D721Med (cell line): ENCODE measurements at regions not wholly inside any gene's neighbourhood (a gene's known extent, or its start where the extent isn't known, plus 50 kb on each side); places are given as distances from the start of the nearest gene placed in this dataset.

Experiments
- DNase-seq: peaks from one replicate; pipeline ENCODE4 v3.0.0; 2011; ENCODE audit warnings: low spot score; ENCODE audit not compliant: insufficient read length
- FAIRE-seq: peaks from 2 replicates; lab custom pipeline; 2011; peaks lifted over from hg19 to GRCh38; lab: Jason Lieb, UNC
- TF ChIP-seq, protein P1 (sequence below): IDR thresholded peaks from 2 replicates; pipeline ENCODE4 v1.5.1; 2012; ENCODE audit warnings: mild to moderate bottlenecking, control low read depth; ENCODE audit not compliant: insufficient read depth; ENCODE audit errors: missing control alignments

- FAIRE-seq (no peak), DNase-seq (no peak)
- TF ChIP-seq, protein P1, sequence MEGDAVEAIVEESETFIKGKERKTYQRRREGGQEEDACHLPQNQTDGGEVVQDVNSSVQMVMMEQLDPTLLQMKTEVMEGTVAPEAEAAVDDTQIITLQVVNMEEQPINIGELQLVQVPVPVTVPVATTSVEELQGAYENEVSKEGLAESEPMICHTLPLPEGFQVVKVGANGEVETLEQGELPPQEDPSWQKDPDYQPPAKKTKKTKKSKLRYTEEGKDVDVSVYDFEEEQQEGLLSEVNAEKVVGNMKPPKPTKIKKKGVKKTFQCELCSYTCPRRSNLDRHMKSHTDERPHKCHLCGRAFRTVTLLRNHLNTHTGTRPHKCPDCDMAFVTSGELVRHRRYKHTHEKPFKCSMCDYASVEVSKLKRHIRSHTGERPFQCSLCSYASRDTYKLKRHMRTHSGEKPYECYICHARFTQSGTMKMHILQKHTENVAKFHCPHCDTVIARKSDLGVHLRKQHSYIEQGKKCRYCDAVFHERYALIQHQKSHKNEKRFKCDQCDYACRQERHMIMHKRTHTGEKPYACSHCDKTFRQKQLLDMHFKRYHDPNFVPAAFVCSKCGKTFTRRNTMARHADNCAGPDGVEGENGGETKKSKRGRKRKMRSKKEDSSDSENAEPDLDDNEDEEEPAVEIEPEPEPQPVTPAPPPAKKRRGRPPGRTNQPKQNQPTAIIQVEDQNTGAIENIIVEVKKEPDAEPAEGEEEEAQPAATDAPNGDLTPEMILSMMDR, result no peak
Measured at GRCh38 chr11:90809581-90809980, 586.7 kb upstream of the CHORDC1 start.

- TF ChIP-seq, protein P1, result no peak
- FAIRE-seq, result no peak
Measured at GRCh38 chr11:90805172-90805571, 582.3 kb upstream of the CHORDC1 start.

DNA sequence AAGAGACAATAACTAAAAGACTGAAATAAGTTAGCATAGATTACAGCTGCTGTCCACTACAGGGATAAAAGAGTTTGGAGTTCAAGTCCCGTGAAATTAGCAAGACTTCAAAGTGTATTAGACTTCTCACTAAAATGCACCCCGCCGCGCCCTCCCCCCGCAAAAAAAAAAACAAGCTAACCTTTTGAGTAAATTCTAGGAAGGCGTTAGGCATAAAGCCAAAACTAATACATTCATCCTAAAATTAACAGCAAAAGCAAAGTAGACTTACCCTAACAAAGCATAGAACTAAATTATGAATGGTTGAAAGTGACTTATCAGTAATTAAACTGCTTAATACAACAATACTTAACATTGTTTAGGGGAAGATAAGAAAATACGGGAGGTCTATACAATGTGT lies 581.0 kb upstream of the CHORDC1 start:
- no peak for DNase-seq
- TF ChIP-seq, protein P1, result no peak
- no peak for FAIRE-seq

More at GRCh38 chr11:90805172-90805571, 582.3 kb upstream of the CHORDC1 start:
- DNase-seq, result no peak

- TF ChIP-seq, protein P1, result no peak
- FAIRE-seq (no peak), DNase-seq (no peak)
Measured at GRCh38 chr11:90803366-90803765, 580.5 kb upstream of the CHORDC1 start.

GRCh38 chr11:90798769-90799168 lies 575.9 kb upstream of the CHORDC1 start:
- no peak for DNase-seq
- no peak for FAIRE-seq
- TF ChIP-seq, protein P1, result no peak

GRCh38 chr11:90795746-90796145 lies 572.9 kb upstream of the CHORDC1 start:
- TF ChIP-seq, protein P1, result no peak
- no peak for DNase-seq
- FAIRE-seq, result no peak

GRCh38 chr11:90788961-90789360 lies 566.1 kb upstream of the CHORDC1 start:
- TF ChIP-seq, protein P1, result no peak
- FAIRE-seq (no peak), DNase-seq (no peak)
